SK-MEL-5 (cell line): ENCODE measurements at regions not wholly inside any gene's neighbourhood (a gene's known extent, or its start where the extent isn't known, plus 50 kb on each side); places are given as distances from the start of the nearest gene placed in this dataset.

Experiments
- DNase-seq: peaks from one replicate; pipeline ENCODE4 v3.0.0-alpha.2; 2016; ENCODE audit warnings: low read depth, low spot score
- in situ Hi-C: cut with HindIII; loops from 2 replicates; pipeline ENCODE4 v1.10.0; 2016; ENCODE audit warnings: low sequenced_read_pairs, high pct_unique_total_duplicates, low pct_unique_long_range_greater_than_20kb

DNA sequence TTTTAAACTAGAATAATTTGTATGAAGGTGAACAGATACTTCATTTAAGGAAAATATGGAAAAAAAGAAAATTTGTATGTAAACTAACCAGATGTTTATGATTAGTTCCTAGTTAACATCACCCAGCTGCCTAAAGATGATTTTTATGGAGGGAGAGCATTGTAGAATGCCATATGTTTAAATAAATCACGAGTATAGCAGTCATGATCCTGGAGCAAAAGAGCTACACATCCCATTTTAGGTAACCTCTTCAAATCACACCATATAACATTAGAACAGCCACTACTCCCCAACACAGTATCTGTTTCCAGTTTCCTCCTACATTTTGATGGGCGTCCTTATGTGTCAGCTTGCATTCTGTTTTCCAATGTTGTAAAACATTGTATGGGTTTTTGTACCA, 571.9 kb upstream of the FAM241A start:
- DNase-seq: no peak
- in situ Hi-C loops: no loop called here

DNA sequence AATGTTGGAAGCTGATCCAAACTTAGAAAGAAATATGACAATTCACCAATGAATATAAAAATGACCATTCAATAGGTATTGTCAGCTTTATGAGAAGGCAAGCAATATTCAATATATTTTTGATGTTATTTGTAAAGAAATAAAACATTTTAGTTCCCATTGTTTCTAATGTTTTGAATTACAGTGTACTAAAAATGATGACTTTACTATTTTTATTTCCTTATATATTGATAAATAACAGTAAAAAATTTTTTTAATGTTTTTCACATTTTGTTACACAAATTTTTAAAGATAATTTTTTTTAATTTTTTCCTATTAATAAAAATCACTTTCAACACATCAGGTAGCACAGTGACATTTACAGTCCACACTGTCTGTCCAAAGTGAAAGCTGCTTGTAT, 565.5 kb upstream of the FAM241A start:
- DNase-seq: no peak
- in situ Hi-C loops: no loop called here

DNA sequence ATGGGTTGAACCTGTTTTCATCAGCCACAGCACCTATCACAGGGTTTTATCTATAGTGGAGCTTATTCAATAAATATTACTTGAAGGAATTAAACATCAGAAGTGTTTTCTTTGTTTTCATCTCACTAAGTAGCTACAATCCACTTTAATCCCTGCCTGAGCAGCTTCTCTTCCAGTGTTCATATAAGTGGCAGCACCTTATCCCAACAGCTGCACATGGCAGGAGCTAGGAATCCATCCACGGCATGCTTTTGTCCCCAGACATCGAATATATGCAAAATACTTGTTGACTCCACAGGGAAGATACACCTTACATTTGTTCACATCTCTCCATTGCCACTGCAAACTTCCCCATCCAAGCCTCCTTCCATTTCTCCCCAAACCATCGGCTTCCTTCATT, 549.8 kb upstream of the FAM241A start:
- in situ Hi-C loops: no loop called here
- DNase-seq: no peak

DNA sequence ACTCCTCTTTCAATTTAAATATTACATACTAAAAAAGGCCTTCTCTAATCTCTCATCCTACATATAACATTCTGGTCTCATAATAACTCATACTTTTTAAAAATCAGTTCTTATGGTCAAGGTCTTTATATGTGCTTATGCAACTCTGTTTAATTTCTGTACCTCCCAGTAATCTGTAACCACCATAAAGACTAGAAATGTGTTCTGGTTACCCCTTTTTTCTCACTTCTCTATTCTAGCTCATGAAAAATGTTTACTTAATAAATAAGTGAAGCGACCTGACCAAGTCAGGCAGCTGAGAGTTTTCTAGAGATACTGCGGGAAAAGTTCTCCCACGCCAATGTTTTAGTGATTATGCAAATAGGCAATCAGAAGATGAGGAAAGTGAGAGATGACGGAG, 548.8 kb upstream of the FAM241A start:
- in situ Hi-C loops: no loop called here
- no peak for DNase-seq

DNA sequence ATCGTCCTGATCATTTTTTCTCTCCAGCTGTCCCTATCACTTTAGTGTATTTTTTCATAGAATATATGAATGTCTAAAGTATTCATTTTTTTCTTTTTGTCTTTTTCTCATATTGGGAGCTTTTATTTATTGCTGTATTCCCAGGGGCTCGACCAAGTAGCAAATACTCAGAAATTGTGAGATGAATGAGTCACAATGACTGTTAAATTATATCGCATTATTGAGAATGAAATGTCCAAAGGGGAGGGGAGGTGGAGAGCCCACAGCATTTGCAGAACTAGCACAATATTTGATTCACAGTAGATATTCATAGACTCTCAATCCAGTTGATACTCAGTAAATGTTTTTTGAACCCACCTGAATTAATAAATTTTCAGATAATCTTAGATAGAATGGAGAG, 543.6 kb upstream of the FAM241A start:
- no peak for DNase-seq
- in situ Hi-C loops: no loop called here

DNA sequence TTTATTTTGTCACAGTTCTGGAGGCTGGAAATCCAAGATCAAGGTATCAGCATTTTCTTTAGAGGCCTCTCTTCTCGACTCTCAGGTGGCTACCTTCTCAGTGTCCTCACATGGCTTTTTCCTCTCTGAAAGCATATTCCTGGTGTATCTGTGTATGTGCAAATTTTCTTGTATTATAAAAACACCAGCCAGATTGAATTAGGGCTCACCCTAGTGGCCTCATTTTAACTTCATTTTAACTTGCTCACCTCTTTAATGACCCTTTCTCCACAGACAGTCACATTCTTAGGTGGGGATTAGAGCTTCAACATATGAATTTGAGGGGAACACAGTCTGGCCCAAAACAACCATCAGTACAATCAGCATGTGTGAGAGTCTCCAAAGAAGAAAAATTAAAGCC, 542.4 kb upstream of the FAM241A start:
- DNase-seq: peak; percentile 1
- in situ Hi-C loops: no loop called here

DNA sequence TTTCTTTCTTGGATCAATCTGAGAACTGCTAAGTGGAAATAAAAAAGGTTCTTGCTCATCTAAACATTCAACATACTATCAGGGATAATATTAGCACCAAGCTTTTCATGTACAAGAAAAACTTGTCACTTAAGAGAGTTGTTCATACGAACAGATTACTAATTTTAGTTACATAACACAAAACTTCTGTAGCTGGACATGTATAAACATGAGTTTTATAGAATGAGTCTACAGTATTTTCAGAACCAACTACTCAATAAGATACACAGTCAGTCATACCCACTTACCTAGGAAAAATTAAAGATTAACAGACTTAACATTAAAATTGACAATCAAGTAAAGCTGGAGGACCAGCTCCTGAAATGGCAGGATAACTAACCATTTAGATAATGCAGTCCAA, 540.1 kb upstream of the FAM241A start:
- in situ Hi-C loops: no loop called here

DNA sequence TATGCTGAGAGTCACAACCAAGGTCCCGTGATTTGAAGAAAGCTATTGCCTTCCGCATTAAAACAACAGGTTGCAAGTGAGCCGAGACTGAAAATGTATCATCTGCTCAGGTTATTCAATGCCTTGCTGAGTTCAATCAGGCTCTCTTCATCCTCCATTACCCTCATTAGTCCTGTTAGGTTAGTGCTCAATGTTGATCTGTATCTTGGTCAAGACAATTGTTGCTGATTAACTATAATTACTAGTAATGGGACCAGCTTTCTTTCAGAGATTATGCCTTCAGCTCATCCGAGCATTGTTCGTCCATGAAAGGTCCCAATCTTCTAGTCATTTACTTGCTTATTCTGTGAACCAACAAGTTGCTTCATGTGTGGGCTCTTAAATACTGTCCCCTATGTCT, 534.6 kb upstream of the FAM241A start:
- in situ Hi-C loops: no loop called here
- no peak for DNase-seq

More for the DNA sequence above, 540.1 kb upstream of the FAM241A start:
- no peak for DNase-seq

DNA sequence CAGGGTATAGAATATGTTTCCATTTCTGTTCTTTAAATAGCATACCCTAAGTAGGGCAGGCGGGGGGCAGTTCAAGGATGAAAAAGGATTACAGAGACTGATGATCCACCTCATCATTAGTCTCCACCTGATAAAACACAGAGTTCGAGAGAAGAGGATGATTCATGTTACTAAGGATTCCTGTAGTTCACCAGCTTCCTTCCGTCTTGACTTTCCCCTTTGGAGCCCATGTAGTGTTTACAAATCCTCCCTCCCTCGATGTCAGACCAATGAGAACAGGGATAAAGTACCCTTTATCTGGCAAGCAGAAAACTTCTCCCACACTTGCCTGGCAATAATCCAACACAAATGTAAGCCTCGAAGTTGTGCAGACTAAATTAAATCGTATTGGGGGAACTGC, 526.3 kb upstream of the FAM241A start:
- DNase-seq: no peak
- in situ Hi-C loops: no loop called here

DNA sequence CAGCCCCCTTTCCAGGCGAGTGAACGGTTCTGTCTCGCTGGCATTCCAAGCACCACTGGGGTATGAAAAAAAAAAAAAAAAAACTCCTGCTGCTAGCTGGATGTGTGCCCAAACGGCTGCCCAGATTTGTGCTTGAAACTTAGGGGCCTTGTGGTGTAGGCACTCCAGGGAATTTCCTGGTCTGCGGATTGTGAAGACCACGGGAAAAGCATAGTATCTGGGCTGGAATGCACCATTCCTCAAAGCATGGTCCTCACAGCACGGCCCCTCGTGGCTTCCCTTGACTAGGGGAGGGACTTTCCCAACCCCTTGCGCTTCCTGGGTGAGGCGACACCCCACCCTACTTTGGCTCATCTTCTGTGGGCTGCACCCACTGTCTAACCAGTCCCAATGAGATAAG, 516.8 kb upstream of the FAM241A start:
- no peak for DNase-seq
- in situ Hi-C loops: no loop called here

DNA sequence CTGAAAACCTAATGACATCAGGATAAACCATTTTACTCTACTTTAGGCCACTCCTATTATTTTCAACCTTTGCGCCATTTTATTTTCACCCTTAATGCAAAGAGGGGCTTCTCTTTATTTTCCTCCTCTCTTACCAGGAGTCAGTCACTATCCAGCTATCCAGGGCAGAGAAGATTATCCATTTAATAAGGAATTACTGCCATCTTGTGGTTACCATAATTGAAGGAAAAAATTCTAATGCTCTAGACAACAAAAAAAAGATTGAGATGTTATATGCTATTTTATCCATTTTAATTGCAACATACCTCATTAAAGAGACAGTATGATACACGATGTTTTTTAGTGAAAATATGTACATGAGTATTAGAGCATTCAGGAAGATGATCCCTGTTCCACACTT, 514.5 kb upstream of the FAM241A start:
- in situ Hi-C loops: no loop called here

DNA sequence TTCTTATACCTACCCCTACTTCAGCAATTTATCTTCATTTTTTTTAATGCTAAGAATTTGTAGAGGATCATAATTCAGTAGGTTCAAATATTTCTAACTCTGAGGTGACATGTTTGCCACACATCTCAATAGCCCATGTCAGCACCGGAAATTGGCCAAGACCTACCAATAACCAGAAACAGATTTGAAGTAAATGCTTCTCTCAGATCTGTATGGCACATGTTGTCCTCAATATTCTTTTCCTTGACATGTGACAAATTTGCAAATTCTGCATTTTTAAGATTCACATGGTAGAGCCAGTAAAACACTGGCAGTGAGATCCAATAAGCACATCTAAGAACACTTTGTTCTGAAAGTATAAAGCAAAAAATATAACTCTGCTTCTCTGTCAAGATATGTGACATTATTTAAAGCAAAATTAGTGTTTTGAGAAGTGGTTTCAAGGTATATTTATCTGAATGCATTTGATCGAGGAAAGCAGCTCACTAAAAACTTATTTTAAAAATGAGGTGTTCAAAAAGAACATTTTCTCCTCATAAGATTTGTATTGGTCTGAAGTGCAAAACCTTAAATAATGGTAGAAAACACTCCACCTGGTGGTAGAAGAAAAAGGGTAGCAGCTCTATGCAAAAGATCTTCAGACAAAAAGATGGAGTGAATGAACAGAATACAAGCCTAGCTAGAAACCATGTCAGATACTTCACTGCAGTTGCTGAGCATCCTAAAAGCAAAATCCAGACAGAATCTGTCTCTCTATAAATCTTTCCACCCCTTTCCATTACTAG, 513.8 kb upstream of the FAM241A start:
- DNase-seq: peak; percentile 49
- in situ Hi-C loops: no loop called here

More for the DNA sequence above, 514.5 kb upstream of the FAM241A start:
- peak; percentile 64 for DNase-seq

DNA sequence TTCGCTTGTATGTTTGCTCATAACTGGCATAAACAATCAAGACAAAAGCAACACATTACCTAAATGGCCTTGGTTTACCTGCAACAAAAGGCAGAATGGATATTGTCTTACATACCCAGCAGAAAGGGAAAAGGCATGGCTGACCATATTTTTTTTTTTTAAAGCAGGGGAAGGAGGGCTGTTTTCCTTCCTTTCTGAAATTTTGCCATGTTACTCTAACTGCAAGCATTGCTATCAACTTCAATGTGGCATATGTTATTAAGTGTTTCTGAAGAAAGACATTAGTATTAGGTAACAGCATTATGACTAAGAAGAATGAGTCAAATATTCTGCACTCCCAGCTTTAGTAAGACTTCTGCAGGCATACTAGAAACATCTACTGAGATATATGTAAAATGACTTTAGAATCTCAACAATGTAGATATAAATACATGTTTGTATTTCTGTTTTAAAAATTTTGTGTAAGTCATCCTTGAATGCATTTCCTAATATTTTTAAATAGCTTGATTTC, 512.6 kb upstream of the FAM241A start:
- no peak for DNase-seq
- in situ Hi-C loops: no loop called here

DNA sequence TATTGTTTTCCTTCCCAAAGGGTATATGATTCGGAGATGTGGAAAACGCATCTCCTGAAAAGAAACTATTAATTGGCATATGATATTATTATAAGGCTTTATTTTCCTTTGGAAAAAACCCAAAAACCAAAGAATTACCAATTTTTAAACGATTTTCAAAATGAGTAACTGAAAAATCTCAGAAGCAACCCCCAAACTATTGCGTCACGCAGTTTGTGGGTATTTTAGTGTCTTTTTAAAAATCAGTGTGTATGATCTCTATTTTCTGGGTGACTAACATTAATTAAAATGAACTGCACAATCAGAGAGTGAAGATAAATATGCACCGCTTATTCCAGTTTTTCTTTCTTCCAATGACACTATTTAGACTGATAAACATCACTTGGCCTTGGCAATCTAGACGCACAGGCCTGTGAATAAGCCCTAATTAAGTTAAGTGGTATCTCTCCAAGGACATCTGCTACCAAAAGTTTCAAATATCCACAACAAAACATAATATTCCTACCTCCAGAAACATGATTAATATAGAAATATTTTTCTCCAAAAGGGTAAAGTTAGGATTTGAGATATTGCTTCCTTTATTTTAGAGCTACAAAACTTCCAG, 511.5 kb upstream of the FAM241A start:
- in situ Hi-C loops: no loop called here
- DNase-seq: no peak

DNA sequence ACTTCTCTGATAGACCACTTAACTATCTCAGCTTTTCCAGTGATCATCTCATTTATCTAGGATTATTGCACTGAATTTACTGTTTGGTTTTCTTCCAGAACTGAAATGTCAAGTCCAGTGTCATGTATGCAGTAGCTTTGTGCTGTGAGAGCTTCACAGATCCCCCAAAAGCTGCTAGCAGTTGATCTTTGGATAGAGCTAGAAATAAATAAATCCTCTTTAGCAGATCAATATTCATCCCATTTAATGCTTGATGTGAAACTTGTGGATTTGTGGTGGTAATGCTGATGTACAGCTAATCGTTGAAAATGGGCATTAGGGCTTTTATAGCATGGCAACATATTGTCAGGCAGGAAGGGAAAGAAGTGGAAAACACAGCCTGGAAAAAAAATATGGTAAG, 509.6 kb upstream of the FAM241A start:
- in situ Hi-C loops: no loop called here
- DNase-seq: no peak

DNA sequence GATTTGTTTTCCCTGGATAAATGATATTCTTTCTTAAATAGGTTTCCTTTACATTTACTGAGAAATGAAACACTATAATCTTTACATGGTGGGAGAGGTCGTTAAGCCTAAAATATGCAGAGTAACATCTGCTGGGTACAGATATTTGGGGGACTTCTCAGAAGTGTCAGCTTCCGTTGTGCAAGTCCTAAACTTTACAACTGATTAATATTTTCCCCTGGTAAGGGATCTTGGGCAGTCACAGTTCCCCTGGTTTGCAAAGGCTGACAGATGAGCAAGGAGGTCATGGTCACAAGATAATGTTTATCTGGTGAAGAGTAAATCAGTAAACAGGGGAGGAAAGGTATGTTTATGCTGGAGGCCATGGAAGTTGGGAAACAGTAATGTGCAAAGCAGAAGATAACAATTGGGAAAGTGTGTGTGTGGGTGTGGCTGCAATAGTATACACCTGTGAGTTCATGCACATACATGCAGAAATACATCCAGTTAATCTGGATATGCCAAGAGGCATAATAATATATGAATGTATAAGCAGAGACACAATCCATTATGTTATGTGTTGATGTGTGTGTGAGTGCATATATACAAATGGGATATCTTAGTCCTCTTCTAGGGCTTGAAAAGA, 508.2 kb upstream of the FAM241A start:
- in situ Hi-C loops: no loop called here

DNA sequence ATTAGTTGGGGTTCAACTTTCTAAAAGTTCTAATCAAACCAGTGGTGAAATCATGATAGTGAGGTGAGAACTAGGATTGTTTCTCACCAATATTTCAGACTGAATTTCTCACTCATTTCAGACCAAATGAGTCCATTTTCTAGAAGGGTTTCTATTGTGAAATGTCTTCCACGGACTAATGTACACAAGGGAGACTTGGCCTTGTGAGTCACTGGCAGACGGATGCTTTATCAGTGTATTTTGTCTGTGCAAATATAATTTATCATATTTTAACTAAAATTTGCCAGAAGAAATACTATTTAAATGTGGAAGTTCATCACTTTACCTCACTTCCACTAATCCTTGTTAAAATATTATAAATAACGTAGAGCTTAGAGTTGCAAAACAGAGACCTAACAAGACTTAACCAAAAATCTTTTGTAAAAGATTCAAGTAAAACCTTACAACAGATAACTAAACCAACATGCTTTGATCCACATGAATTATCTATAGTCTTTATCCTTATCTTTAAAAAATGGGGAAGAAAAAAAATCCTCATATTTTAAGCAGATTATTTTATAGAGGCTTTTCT, 506.0 kb upstream of the FAM241A start:
- in situ Hi-C loops: no loop called here
- no peak for DNase-seq

More for the DNA sequence above, 508.2 kb upstream of the FAM241A start:
- no peak for DNase-seq

DNA sequence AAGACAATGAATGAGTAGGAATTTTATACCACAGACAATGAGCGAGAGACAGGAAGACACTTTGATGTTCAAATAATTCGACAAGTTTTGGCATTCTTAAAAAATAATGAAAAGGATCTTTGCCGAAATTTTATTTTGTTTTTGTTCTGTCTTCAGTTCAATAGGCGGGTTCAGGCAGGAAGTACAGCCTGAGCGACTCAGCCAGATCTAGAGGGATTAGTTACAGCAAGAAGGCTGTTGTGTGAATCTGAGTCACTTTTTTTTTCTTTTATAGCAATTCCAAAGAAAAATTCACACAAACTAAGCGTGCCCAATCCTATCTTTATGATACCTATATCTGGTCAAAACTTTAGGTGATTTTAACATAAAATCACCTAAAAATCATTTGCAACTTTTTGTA, 505.4 kb upstream of the FAM241A start:
- in situ Hi-C loops: no loop called here
- DNase-seq: no peak
